ENCODE measurements at regions not wholly inside any gene's neighbourhood (a gene's known extent, or its start where the extent isn't known, plus 50 kb on each side); places are given as distances from the start of the nearest gene placed in this dataset.

DNA sequence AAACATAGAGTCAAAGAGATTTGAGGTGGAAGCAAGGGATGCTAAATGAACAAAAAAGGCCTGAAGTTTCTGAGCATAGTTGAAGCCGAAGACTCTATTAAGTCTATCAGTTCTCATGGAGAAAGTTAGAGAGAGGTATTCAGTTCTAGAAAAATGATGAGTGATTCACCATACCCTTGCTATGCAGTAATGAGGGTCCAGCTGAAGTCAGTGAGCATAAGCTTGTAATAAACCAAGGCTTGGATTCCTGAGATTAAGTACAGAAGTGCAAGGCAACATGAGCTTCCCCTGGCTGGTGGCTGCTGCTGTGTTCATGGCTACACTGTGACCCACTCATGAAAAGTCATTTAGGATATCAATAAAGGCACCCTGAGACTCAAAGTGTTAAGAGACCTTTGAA is 129.7 kb upstream of the MTAP start:
- DNase-seq, result no peak

GRCh38 chr9:21674894-21675293 is 127.5 kb upstream of the MTAP start:
- no peak for DNase-seq

- no peak for DNase-seq
Observed at GRCh38 chr9:21677387-21677786, 125.0 kb upstream of the MTAP start.

DNA sequence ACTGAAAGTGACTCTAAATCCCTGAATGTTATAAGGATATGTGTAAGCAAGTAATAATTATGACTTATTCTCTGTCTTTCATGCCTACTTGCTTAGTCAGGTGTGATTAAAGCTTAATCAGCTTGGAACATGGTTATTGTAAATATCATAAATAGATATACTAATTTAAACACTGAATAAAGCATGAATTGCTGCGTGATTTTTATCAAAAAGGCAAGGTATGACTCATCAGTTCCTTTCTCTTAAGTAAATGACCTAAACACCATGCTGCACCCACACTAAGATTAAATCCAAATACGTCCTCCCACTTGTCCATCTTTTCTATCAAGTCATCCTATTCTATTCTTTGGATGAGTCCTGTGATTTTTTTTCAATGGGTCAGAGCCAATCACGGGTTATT is 124.6 kb upstream of the MTAP start:
- DNase-seq, result no peak

- DNase-seq, result no peak
Observed at GRCh38 chr9:21679432-21679831, 123.0 kb upstream of the MTAP start.

DNA sequence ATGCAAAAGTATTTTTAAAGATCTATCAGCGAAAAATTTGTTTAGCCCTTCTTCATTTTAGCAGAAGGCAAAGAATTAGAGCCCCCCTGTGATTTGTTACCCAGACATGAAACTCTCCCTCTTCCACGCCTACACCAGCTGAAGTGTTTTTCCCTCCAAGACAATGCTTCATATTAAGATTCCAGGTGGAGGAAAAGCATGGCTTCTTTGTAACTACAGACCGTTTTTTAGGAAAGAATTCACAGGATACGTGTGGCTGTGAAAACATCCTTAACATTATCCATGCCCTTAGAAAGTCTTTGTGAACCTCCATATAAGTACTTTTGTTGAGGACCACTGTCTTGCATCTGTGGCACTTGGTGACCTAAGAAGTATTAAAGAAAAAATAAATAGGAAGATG is 121.8 kb upstream of the MTAP start:
- no peak for DNase-seq

GRCh38 chr9:21681641-21682040 is 120.8 kb upstream of the MTAP start:
- no peak for DNase-seq

DNA sequence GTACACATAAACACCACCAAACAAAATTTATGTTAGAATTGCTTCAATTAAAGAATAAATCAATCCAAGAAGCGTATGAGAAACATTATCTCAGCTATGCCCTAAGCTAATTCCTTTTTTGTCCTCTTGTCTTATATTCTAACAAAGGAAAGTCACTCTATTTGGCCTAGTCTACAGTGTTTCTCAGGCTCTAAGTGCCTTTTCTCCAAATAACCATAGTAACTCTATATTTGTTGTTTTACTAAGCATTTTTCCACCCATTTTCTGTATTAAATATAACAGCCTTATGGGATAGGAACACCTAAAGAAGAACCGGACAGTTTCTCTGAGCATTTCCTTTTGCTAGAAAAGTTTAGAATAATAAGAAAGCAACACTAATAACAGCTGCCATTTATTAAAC is 120.1 kb upstream of the MTAP start:
- no peak for DNase-seq

DNA sequence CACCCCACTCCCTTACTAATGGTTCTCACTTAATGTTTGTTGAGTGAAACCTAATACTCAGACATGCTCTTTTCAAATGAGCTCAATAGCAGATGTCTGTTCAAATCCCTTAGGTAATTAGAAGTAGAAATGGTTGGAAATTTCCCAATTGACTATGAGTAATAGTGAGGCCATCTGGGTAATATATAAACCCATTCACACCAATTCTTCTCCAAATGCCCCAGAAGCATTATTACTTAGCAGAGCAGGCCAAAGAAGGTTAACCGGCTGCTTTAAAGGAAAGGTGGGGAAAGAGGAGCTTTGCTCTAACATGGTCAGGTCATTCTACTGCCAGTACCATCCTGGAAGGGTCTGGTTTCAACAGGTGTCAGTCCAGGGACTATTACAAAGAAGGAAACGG is 119.5 kb upstream of the MTAP start:
- DNase-seq, result no peak

- no peak for DNase-seq
Observed at GRCh38 chr9:21683484-21684175, 118.8 kb upstream of the MTAP start.

DNA sequence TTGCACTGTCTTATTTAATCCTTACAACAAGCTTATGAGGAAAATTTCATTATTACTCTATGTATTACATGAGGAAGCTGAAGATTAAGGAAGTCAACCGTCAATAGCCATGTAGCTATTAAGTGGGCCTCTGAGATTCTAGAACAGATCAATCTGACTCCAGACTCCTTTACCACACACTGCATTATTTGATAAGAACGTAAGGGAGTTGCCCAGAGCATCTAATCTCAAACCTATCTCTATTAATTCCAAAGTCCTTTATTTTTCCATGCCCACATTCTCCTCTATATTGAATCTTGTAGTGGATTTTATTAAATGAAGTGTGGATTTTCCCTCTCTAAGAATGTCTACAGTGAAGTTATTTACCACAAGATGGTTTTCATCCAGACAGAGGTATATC is 118.2 kb upstream of the MTAP start:
- DNase-seq, result no peak

- DNase-seq, result peak in 1 of 2 experiments; percentile 30
Observed at GRCh38 chr9:21684831-21685362, 117.5 kb upstream of the MTAP start.

- DNase-seq, result no peak
Observed at GRCh38 chr9:21685502-21685901, 116.9 kb upstream of the MTAP start.

DNA sequence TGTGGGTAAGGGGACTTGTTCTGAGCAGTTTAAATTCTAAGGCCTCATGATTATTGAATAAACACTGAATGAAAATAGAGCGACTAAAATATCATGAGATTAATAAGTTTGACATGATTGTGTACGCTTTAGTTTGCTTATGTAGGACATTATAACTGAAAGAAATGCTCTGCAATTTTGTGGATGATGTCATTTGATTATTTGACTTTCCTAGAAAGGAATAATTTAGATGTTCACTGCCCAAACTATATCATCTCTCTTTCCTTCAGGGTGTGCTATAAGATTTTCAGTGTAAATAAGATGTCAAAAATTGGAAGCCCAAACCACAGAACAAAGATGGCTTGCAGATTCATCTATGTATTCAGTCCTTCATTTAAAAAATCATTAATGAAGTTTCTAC is 115.7 kb upstream of the MTAP start:
- no peak for DNase-seq

GRCh38 chr9:21687351-21687750 is 115.1 kb upstream of the MTAP start:
- no peak for DNase-seq

DNA sequence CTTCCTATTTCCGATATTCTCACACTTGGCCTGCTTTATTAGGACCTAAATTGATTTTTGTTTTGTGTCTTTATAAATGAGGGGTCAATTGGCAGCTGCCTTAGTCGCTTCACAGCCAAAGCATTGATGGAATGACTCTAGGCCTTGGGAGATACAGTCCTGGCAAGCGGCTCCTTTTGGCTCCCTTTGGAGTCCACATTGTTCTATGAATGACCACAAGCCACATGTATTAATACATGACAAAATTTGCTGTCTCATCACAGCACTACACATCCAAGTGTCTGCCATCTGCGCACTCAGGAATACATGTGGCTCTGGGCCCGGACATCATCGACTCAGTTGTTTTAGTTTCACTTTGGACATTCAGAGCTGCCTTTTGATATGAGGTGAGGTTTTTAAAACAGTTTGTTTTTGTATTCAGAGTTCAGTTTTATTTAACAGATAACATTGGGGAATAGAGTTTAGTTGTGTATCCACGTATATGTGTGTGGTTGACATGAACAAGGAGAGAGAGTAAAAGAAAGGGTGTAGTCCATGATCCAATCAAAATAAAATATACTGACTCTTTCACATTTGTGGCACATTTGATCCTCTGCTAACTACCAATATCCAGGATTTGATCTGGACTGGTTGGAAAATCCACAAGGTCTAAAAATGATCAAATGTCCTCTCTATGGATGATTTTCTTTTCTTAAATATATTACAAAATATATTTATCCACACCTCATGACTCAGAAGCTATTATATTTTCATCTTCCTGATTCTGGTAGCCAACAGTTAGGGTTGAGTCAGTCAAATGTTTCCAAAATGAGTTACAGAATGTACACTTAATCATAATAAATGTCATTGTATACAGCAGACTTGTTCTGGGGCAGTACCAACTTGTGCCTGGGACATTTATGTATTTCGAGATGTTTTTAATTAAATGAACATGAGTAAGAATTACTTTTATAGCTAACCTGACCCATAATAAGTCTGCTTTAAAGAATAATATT is 114.0 kb upstream of the MTAP start:
- peak; percentile 6 to 33 for DNase-seq

GRCh38 chr9:21689854-21690253 is 112.6 kb upstream of the MTAP start:
- DNase-seq, result no peak

DNA sequence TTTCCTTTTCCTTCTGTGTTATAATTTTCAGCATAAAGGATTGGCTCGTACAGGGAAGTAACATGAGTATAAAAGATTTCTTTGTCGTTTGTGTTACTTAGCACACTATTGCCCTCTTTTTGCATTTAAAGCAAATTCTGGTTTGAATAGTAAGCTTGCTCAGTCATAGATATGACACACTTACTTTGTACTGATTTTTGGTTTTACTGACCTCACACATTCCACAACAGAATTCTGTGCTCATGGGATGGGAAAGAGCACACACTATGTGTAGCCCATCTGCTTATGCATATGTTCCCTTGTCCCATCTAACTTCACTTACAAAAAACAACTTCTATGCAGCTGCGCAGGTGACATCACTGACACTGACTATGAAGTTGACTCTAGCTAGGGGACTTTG is 111.9 kb upstream of the MTAP start:
- no peak for DNase-seq

DNA sequence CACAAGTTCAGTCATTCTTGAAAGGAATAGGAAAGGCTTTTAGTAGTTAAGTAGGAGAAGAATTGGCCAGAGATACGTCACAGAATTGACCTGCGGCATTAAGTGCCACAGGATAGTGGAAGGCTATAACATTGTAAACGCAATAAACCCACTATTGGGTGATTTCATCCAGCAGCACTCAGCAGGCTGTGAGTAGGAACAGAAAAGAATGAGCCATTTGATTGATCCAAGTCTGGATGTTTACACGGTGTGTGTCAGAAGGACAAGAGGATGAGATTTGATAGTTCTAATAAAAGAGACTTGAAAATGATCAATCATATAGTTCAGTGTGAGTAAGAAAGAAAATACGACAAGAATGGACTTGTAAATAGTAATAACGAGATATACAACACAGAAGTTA is 110.0 kb upstream of the MTAP start:
- DNase-seq, result no peak

GRCh38 chr9:21694424-21694823 is 108.0 kb upstream of the MTAP start:
- DNase-seq, result no peak

DNA sequence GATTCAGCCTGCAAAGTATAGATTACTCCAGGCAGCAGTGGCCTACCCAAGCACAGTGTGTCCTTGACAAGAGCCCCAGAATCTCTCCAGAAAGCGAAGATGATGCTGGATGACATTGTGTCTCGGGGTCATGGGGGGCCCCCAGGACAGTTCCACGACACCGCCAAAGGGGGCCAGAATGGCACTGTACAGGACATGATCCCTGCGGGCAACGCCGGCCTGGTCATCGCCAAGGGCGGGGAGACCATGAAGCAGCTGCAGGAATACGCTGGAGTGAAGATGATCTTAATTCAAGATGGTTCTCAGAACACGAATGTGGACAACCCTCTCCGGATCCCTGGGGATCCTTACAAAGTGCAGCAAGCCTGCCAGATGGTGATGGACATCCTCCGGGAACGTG is 107.0 kb upstream of the MTAP start:
- no peak for DNase-seq

- DNase-seq, result no peak
Observed at GRCh38 chr9:21695874-21696341, 106.5 kb upstream of the MTAP start.

DNA sequence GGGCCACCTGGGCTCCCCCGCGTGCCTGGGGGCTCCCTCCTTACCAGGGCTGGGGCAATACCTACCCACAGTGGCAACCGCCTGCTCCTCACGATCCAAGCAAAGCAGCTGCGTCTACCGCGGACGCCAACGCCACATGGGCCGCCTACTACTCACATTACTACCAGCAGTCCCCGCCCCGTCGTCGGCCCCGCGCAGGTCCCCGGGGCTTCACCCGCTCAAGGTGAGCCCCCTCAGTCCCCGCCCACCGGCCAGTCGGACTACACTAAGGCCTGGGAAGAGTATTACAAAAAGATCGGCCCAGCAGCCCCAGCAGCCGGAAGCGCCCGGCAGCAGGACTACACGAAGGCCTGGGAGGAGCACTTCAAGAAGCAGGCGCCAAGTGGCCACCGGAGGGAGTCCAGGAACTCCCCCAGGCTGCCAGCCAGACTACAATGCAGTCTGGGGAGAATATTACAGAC is 106.0 kb upstream of the MTAP start:
- no peak for DNase-seq

DNA sequence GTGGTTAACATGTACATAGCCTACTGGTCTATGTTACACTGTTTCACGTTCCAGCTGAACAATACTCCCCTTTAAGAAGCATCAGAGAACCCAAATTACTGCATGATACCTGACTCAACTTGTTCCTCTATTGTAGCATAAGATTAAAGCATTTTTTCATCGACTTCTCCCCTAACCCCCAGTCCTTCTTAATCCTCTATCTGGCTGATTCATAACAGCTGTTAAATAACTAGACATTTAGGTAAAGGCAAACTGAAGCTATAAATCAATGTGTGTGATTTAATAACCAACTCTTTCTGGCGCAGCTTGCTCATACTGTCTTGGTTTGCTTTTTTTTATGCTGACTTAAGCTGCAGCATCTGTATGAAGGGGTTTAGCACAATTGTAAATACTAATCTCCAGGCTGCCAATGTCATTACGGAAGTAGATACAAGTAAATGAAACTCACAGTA is 94.2 kb upstream of the MTAP start:
- DNase-seq, result no peak
